ENCODE measurements at regions not wholly inside any gene's neighbourhood (a gene's known extent, or its start where the extent isn't known, plus 50 kb on each side); places are given as distances from the start of the nearest gene placed in this dataset.

DNA sequence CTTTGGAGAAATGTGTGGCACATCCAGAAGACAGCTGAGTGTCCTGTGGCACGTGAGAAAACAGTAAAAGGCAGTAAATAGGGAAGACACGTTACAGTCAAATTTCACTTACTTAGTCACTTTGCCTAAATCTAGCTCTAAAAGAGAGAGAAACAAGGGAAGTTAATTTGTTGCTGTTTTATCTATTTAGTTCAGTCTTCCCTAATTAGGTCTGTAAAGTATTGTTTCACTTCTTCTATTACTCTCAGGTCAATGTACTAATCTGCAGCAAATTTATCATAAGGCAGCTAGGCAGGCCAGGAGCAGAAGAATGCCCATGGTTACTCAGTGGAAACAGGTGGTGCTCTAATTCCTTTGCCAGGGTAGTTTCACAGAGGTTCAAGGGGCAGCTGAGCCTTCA lies 124.3 kb upstream of the CNR1 start:
- no peaks in the 10 kb centered on the region for H3K27me3 ChIP-seq (ENCODE audit: control insufficient read depth, insufficient read depth, low read length)
- H3K79me2 ChIP-seq (ENCODE audit: control insufficient read depth, insufficient read depth, low read length), result no peaks in the 10 kb centered on the region
- no peak overlapping the region for H3K4me3 ChIP-seq (replicated peaks in 1 of 4; ENCODE audit: control extremely low read depth in 1 of 4, insufficient read depth in 1 of 4, low read depth in 3 of 4, low read length in 4 of 4)
- H3K9me3 ChIP-seq (ENCODE audit: control insufficient read depth, insufficient read depth, low read depth, low read length), result no peaks in the 10 kb centered on the region
- H3K27ac ChIP-seq (ENCODE audit: insufficient read depth, low read length), result no peak overlapping the region
- no peak overlapping the region for H2AFZ ChIP-seq (ENCODE audit: low read length)
- H4K20me1 ChIP-seq (ENCODE audit: control insufficient read depth, extremely low read depth, insufficient read depth, low read length), result no peaks in the 10 kb centered on the region
- no peak for TF ChIP-seq EZH2 (IDR thresholded peaks at IDR 0.05; ENCODE audit: low read length, missing control alignments)
- TF ChIP-seq, protein P1, sequence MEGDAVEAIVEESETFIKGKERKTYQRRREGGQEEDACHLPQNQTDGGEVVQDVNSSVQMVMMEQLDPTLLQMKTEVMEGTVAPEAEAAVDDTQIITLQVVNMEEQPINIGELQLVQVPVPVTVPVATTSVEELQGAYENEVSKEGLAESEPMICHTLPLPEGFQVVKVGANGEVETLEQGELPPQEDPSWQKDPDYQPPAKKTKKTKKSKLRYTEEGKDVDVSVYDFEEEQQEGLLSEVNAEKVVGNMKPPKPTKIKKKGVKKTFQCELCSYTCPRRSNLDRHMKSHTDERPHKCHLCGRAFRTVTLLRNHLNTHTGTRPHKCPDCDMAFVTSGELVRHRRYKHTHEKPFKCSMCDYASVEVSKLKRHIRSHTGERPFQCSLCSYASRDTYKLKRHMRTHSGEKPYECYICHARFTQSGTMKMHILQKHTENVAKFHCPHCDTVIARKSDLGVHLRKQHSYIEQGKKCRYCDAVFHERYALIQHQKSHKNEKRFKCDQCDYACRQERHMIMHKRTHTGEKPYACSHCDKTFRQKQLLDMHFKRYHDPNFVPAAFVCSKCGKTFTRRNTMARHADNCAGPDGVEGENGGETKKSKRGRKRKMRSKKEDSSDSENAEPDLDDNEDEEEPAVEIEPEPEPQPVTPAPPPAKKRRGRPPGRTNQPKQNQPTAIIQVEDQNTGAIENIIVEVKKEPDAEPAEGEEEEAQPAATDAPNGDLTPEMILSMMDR (conservative IDR thresholded peaks at IDR 0.05 in 1 of 2, IDR thresholded peaks at IDR 0.05 in 1 of 2; ENCODE audit: low read depth in 1 of 2, low read length in 2 of 2), result no peak
- DNase-seq (ENCODE audit: low read depth in 2 of 2), result no peak
- H3K4me2 ChIP-seq (ENCODE audit: extremely low read depth, insufficient read depth, low read length), result no peak overlapping the region
- H3K9ac ChIP-seq (ENCODE audit: insufficient read depth, low read length), result no peak overlapping the region
- no peaks in the 10 kb centered on the region for H3K4me1 ChIP-seq (ENCODE audit: control insufficient read depth, extremely low read depth, insufficient read depth, low read length)
- H3K36me3 ChIP-seq (ENCODE audit: control insufficient read depth, insufficient read depth, low read length), result no peaks in the 10 kb centered on the region

DNA sequence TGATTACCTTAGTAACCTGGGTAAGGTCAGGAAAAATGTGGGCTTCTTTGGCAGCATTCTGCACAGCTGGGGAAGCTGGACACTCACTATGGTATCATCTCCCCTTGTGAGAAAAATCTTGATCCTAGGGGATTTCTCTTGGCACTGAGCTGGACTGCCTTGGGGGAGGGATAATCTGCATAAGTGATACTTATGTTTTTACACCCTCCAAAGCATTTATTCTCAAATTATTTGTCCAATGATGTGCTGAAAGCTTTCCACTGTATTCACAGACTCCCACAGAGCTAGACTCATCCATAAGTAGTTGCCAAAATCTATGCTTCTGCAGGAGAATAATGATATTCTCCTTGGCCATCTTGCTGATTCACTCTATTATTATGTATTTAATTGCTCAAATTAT lies 121.5 kb upstream of the CNR1 start:
- Histone ChIP-seq H2AFZ (ENCODE audit: low read length) (no peak overlapping the region), H3K79me2 (ENCODE audit: control insufficient read depth, insufficient read depth, low read length) (no peaks in the 10 kb centered on the region), H3K9me3 (ENCODE audit: control insufficient read depth, insufficient read depth, low read depth, low read length) (no peaks in the 10 kb centered on the region), H3K4me1 (ENCODE audit: control insufficient read depth, extremely low read depth, insufficient read depth, low read length) (no peaks in the 10 kb centered on the region), H3K9ac (ENCODE audit: insufficient read depth, low read length) (no peak overlapping the region), H4K20me1 (ENCODE audit: control insufficient read depth, extremely low read depth, insufficient read depth, low read length) (no peaks in the 10 kb centered on the region), H3K27me3 (ENCODE audit: control insufficient read depth, insufficient read depth, low read length) (no peaks in the 10 kb centered on the region), H3K4me3 (replicated peaks in 1 of 4; ENCODE audit: control extremely low read depth in 1 of 4, insufficient read depth in 1 of 4, low read depth in 3 of 4, low read length in 4 of 4) (no peak overlapping the region), H3K27ac (ENCODE audit: insufficient read depth, low read length) (no peak overlapping the region), H3K4me2 (ENCODE audit: extremely low read depth, insufficient read depth, low read length) (no peak overlapping the region), H3K36me3 (ENCODE audit: control insufficient read depth, insufficient read depth, low read length) (no peaks in the 10 kb centered on the region)
- TF ChIP-seq, protein P1 (conservative IDR thresholded peaks at IDR 0.05 in 1 of 2, IDR thresholded peaks at IDR 0.05 in 1 of 2; ENCODE audit: low read depth in 1 of 2, low read length in 2 of 2), result no peak
- no peak for TF ChIP-seq EZH2 (IDR thresholded peaks at IDR 0.05; ENCODE audit: low read length, missing control alignments)
- DNase-seq (ENCODE audit: low read depth in 2 of 2), result no peak

DNA sequence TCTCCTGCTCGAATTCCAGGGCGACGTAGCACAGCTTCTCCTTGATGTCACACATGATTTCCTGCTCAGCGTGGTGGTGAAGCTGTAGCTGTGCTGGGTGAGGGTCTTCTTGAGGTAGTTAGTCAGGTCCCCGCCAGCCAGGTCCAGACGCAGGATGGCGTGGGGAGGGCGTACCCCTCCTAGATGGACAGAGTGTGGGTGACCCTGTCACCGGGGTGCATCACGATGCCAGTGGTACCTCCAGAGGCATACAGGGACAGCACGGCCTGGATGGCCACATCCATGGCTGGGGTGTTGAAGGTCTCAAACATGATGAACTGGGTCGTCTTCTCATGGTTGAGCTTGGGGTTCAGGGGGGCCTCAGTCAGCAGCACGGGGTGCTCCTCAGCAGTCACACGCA lies 110.2 kb upstream of the CNR1 start:
- DNase-seq (ENCODE audit: low read depth in 2 of 2), result no peak
- H4K20me1 ChIP-seq (ENCODE audit: control insufficient read depth, extremely low read depth, insufficient read depth, low read length), result no peaks in the 10 kb centered on the region
- TF ChIP-seq, protein P1 (conservative IDR thresholded peaks at IDR 0.05 in 1 of 2, IDR thresholded peaks at IDR 0.05 in 1 of 2; ENCODE audit: low read depth in 1 of 2, low read length in 2 of 2), result no peak
- TF ChIP-seq EZH2 (IDR thresholded peaks at IDR 0.05; ENCODE audit: low read length, missing control alignments), result no peak

More for the DNA sequence above, 110.2 kb upstream of the CNR1 start:
- Histone ChIP-seq H3K4me2 (ENCODE audit: extremely low read depth, insufficient read depth, low read length) (no peak overlapping the region), H3K9me3 (ENCODE audit: control insufficient read depth, insufficient read depth, low read depth, low read length) (no peaks in the 10 kb centered on the region), H3K36me3 (ENCODE audit: control insufficient read depth, insufficient read depth, low read length) (no peaks in the 10 kb centered on the region), H2AFZ (ENCODE audit: low read length) (no peak overlapping the region), H3K9ac (ENCODE audit: insufficient read depth, low read length) (no peak overlapping the region), H3K4me3 (replicated peaks in 1 of 4; ENCODE audit: control extremely low read depth in 1 of 4, insufficient read depth in 1 of 4, low read depth in 3 of 4, low read length in 4 of 4) (no peak overlapping the region), H3K4me1 (ENCODE audit: control insufficient read depth, extremely low read depth, insufficient read depth, low read length) (no peaks in the 10 kb centered on the region), H3K79me2 (ENCODE audit: control insufficient read depth, insufficient read depth, low read length) (no peaks in the 10 kb centered on the region), H3K27me3 (ENCODE audit: control insufficient read depth, insufficient read depth, low read length) (no peaks in the 10 kb centered on the region), H3K27ac (ENCODE audit: insufficient read depth, low read length) (no peak overlapping the region)

All from fibroblast of lung (primary cell).